HG02970 (cell line): ENCODE measurements at regions not wholly inside any gene's neighbourhood (a gene's known extent, or its start where the extent isn't known, plus 50 kb on each side); places are given as distances from the start of the nearest gene placed in this dataset.

ENCODE experiments used
- ATAC-seq: cut with Tn5 transposase; IDR thresholded peaks from one replicate; pipeline ENCODE4 v1.9.1; 2021; ENCODE audit warnings: mild to moderate bottlenecking, moderate library complexity, moderate number of reproducible peaks; ENCODE audit not compliant: unreplicated experiment, low FRiP score

DNA sequence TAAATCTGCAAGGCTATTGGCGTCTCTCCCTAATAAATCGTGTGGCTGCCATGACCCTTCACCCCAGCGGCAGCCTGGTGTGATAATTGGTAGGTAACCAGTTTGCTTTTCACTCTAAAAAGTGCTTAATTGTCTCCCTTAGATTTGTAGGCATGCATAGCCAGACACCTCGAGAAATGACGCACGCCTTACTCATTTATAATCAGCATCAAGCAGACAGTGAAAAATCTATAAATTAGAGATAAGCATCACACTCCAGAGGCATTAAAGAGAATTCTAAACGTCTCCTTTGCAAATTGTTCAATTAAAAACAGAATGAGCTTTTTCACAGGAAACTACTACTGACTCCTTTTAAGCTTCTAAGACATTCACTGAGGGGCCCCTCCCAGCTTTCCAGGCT is 110.2 kb upstream of the RPS6KA2 start:
- ATAC-seq, result no peak

DNA sequence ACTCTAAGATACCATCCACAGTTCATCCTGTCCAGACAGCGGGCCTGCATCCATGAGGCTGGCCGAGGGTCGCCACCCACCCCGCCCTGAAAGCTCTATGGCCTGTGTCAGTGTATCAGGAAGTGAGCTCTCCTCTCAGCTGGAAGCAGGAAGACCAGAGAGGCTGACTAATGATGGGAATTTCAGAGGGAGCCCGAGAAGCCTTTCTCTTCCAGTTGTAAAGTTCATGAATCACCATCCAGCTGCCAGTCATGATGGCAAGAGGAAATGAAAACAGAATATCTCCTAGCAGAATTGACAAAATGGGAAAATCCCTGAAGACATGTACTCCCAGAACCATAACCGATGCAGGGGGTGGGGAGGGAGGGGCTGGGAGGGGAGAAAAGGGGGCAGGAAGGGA is 109.6 kb upstream of the RPS6KA2 start:
- ATAC-seq, result no peak

DNA sequence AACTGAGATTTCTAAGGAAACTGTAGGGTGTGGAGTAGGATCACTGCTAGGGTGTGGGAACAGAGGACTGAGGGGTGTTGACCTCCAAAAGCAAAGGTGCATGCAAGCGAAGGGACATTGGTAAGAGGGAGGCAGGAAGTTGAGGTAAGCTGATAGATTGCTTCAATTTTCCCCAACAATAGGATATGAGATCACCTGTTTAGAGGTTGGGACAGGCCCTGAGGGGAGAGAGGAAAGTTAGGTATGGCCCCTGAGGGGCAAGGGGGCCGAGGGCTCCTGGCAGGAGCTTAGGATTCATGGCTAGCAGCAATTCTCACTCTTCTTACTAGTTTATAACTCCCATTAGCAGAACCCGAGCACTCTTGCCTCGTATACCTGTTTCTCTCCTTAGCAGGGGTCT is 106.8 kb upstream of the RPS6KA2 start:
- no peak for ATAC-seq

- ATAC-seq, result no peak
Measured at GRCh38 chr6:166729658-166730057, 102.6 kb upstream of the RPS6KA2 start.

DNA sequence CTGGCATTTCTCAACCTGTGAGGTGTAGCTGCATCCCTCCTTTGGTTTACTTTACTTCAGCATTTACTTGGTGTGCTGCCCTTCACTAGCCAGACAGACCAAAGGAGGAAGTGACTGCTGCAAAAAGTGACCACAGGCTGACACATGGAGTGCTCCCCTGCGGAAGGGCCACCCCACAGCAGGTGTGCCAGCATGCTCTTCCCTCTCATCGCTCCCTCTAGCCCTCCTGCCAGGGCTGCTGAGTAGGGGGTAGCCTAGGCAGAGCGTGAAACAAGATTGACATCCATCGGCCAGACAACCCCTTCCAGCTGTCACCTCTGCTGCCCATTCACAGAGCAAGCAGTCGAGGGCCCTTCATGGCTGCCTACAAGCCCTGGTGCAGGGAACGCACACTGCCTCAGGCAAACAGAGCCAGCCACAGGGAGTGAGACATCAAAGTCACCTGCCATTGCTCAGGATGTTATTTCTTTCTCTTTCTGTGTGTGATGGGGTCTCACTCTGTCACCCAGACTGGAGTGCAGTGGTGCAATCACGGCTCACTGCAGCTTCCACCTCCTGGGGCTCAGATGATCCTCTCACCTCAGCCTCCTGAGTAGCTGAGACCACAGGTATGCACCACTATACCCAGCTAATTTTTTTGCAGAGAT is 102.0 kb upstream of the RPS6KA2 start:
- no peak for ATAC-seq

DNA sequence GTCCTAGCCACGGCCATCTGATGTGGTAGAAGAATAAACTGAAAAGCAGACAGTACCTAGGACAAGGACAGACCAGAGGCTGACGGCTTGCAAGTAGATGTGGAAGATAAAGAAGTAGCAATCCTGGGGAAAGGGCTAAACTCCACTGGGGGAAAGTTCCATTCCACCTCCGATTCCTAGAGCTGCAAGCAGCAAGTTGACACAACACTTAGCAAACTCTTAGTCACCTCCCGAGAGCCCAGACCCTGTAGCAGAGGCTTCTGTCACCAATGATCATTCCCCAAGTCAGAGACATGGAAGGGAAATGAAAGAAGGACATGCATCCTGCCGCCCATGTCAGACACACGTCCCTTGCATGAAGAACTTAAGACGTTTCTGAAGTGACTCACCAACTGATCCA is 99.2 kb upstream of the RPS6KA2 start:
- ATAC-seq, result no peak

DNA sequence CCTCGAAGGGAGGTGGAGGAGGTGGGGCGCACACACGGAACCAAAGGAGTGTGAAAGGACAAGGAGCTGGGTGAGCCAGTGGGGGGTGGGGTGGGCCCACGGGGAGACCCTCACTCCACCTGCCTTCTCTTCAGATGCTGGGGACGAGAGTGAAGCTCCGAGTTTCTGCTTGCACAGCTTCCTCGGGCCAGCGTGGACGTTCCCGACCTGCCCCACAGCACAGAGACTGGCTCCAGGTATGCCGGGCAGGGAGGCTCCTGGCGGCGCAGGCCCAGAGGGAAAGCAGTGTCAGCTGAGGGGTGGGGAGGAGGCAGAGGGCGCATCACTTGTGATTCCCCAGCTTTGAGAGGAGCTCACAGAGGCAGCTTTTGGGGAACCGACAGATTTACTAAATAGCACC is 98.5 kb upstream of the RPS6KA2 start:
- no peak for ATAC-seq

DNA sequence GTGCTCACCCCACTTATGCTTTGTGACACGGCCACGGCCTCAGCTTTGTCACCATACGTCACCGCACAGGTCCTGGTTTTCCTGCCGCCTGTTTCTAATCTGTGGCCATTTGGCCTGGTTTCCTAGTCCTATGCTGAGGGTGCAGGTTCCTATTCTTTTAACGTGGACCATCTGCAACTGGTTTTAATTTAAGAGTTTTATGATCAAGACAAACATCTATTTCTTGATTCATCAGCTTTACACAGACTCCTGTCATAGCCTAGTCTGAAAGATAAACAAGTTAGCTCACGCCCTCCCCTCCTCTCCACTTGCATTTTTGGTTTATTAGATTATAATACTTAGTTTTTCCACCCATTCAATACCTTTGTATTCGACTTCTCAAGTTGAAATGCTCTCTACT is 97.5 kb upstream of the RPS6KA2 start:
- ATAC-seq, result no peak

- ATAC-seq, result no peak
Measured at GRCh38 chr6:166722785-166723184, 95.7 kb upstream of the RPS6KA2 start.

- no peak for ATAC-seq
Measured at GRCh38 chr6:166721576-166721975, 94.5 kb upstream of the RPS6KA2 start.

GRCh38 chr6:166720856-166721255 is 93.8 kb upstream of the RPS6KA2 start:
- ATAC-seq, result no peak

- ATAC-seq, result no peak
Measured at GRCh38 chr6:166719019-166719418, 92.0 kb upstream of the RPS6KA2 start.

GRCh38 chr6:166718516-166718915 is 91.5 kb upstream of the RPS6KA2 start:
- ATAC-seq, result no peak

- no peak for ATAC-seq
Measured at GRCh38 chr6:166716910-166717617, 90.0 kb upstream of the RPS6KA2 start.

GRCh38 chr6:166715992-166716391 is 88.9 kb upstream of the RPS6KA2 start:
- no peak for ATAC-seq

DNA sequence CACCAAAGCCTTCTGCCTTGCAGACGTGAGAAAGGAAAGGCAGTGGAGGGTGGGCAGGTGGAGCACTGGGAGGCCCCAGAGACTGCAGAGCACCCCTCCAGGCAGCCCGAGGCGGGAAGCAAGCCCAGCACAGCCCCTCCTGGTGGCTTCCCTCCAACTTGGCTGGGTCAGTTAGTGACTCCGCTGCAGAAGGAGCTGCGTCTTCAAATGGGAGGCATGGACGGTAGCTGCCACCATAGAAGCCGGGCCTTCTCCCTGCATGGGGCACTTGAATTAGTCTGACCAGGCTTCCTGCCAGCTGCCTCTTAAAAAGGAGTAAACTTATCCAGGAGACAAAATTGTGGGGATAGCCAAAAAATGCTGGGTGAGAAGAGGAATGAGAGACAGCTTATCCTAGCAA is 88.0 kb upstream of the RPS6KA2 start:
- no peak for ATAC-seq

GRCh38 chr6:166714581-166714980 is 87.5 kb upstream of the RPS6KA2 start:
- ATAC-seq, result no peak

DNA sequence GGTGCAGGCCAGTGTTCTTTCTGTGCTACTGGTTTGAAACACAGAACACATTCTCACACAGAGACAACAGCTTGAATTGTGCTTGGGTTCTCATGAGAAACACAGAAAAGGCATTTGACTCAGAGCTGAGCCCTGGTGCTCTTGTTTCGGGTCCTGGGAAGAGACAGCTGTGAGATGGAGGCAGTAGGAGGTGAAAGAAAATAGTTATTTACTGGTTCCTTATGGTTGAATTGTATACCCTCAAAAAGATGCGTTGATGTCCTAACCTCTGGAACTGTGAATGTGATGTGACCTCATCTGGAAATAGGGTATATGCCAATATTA is 87.1 kb upstream of the RPS6KA2 start:
- no peak for ATAC-seq

DNA sequence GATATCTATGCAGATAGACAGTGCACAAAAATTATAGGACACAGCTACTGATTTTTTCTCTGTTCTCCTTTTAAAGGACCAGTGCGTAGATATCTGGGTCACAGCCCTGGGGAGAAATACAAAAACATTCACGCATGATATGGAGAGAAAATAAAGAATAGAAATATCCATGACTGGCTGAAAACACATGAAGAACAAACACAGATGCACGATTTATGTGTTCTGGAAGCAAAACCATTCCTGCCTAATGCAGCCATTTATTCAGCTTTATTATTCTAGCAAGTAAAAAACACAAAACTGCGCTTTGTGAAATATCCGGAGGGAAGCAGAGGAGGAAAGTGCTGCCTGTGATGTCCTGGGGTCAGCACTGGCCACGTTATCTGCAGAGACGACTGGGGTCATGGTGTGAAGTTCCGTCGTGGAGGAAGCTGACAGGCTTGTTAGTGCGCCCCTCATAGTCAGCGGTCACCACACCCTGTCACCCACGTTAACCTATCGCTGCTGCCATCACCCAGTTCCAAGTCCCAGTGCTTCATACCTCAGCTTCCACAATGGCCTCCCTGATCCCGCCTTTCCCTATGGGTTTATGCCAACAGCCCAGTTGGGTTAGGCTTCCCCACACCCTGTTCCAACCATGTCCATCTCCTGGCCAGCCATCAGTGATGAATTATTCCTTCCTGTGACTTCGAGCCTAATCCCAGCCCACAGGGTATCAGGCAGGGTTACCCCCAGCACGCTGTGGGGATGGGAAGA is 86.6 kb upstream of the RPS6KA2 start:
- no peak for ATAC-seq

DNA sequence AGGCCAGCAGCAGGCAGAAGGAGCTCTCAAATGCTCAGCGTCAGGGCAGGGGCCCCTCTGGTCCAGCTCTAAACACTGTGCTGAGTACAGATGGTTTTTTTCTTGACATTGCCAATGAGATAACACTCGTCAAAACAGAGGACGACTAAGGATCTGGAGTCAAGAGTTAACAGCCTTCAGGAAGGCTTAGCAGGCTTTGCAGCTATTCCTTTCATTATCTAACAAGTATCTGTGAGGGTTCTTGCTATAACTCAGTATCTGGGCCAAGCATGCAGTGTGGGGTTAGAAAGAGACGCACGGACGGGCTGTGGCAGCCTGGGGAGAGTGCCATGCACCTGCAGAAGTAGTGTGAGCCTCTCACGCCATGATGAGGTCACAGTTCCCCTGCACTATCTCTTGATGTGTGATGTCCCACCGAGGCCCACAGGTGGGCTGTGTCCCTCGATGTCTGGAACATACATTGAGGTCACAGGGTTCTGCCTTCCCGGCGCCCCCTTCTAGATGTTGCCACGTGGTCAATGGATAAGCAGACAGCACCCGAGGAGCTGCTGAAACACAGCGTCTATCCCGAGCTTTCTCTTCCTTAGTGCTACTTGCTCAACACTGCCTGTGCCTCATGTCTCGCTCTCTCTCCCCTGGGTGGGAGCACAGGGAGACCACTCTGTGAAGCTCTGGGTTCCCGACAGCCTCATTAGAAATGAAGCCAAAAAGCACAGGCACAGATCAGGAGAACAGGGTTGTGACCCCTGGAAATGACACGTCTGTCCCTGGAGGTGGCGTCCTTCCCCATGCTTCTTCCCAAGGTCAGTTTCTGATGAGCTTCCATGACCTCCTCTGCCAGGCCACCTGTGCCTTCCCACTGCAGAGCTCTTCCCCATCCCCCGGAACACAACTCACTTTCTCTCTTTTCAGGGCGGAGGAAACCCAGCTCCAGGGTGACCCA is 85.5 kb upstream of the RPS6KA2 start:
- ATAC-seq, result no peak

DNA sequence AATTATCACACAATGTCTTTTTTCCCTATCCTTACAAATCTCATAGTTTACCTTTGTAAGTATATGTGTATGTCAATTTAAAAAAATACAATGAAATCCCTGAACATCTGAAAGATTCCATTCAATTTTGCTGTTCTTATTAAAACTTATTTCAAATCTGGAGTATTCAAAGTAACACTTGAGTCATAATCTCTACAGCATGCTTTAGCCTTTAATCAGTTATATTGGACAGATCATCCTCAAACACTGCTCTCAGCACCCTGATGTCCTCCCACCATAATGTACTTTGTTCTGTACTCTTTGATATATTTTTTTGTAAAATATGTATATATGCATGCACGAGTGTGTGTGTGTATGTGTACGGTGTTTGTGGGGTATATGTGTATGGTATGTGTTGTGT is 83.0 kb upstream of the RPS6KA2 start:
- ATAC-seq, result no peak
